Astrocyte of the spinal cord (primary cell): ENCODE measurements at regions not wholly inside any gene's neighbourhood (a gene's known extent, or its start where the extent isn't known, plus 50 kb on each side); places are given as distances from the start of the nearest gene placed in this dataset.

Source experiments
- DNase-seq: peaks from one replicate; pipeline ENCODE4 v3.0.0; 2011; ENCODE audit warnings: low read depth, low spot score
- H3K4me3 ChIP-seq: 2 replicates; pipeline ENCODE4 v1.5.1; 2011; ENCODE audit warnings: low read depth, mild to moderate bottlenecking, low read length, moderate library complexity
- CTCF ChIP-seq: IDR thresholded peaks from 2 replicates; pipeline ENCODE4 v1.5.1; 2012; ENCODE audit warnings: low read depth, mild to moderate bottlenecking, low read length, inconsistent platforms
- in situ Hi-C: cut with HindIII; loops from 2 replicates; pipeline ENCODE4 v1.10.0; 2017; ENCODE audit warnings: low sequenced_read_pairs

DNA sequence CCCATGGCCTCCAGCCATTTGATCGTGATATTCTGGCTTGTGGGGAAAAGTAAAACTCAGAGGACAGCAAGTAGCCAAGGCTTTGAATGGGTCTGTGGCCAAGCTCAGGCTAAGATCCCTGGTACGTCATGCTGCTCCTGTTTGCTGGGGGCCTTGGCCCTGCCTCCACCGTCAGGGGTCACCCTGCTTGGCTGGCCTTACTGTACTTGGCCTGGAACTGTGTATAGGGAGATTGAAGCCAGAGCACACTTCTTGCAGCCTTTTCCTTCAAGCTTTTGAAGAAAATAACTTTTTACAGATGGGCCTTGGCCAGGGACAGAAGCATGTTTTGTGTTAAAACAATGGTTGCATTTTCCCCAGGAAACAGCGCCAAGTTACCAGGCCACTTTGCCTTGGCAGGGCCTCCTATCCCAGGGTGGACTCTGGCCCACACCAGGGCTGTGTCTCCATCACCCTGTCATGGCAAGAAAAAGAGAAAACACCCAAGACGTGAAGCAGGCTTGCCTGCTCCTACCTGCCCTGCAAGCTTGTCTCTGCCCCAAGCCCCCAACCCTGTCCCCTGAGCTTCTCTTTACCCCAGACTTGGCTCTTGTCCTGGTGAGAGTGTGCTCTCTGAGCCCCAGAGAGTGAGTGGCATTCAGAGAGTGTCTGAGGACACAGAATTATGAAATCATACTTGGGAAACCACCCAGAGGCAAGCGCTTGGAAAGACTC is 286.9 kb downstream of the GADD45G start:
- H3K4me3 ChIP-seq: no peak overlapping the region
- in situ Hi-C loops: no loop called here
- no peak for TF ChIP-seq CTCF
- no peak for DNase-seq

- no peak overlapping the region for H3K4me3 ChIP-seq
- DNase-seq: no peak
- TF ChIP-seq CTCF: no peak
- in situ Hi-C loops: no loop called here
These were observed 288.1 kb downstream of the GADD45G start for GRCh38 chr9:89892920-89893319.

GRCh38 chr9:89893886-89894285 is 289.1 kb downstream of the GADD45G start:
- in situ Hi-C loops: no loop called here
- no peak overlapping the region for H3K4me3 ChIP-seq
- no peak for DNase-seq
- TF ChIP-seq CTCF: no peak

DNA sequence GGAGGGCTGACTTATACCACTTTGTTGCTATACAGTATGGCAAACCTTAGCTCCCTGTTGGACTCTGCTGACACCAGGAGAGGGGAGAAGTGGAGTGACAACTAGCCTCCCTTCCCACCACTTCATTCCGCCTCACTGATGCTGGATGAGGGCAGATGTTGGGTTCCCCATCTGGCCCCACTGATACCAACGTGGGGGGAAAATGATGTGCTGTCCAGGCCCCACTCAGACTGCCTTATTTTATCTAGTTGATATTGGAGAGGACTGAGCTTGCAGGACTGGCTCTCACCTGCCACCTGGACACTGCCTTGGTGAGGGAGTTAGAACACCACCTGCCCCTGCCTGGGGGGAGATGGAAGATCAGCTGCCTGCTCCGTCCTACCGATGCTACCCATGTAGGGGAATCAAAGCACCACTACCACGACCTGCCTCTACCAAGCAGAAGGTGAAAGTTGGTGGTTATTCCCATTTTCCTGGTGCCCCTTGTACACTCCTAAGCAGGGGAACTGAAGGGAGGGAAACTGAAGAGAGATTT is 292.1 kb downstream of the GADD45G start:
- H3K4me3 ChIP-seq: no peak overlapping the region
- DNase-seq: no peak
- in situ Hi-C loops: no loop called here
- no peak for TF ChIP-seq CTCF

- DNase-seq: no peak
- no peak for TF ChIP-seq CTCF
- no peak overlapping the region for H3K4me3 ChIP-seq
- in situ Hi-C loops: no loop called here
These were observed 294.8 kb downstream of the GADD45G start for GRCh38 chr9:89899573-89899972.

GRCh38 chr9:89901920-89902319 is 297.1 kb downstream of the GADD45G start:
- in situ Hi-C loops: no loop called here
- DNase-seq: no peak
- no peak for TF ChIP-seq CTCF
- no peak overlapping the region for H3K4me3 ChIP-seq
